Smooth muscle cell (in vitro differentiated cells): ENCODE measurements at regions not wholly inside any gene's neighbourhood (a gene's known extent, or its start where the extent isn't known, plus 50 kb on each side); places are given as distances from the start of the nearest gene placed in this dataset.

Experiments used
- DNase-seq: peaks from one replicate; lab custom pipeline; 2025; ENCODE audit not compliant: unreplicated experiment; lab: John Stamatoyannopoulos, UW
- H2AFZ ChIP-seq: fragments of 200-600 bp; sonication (generic); 2 replicates; pipeline ENCODE4 v1.6.0; 2016; ENCODE audit warnings: antibody characterized with exemption, low read depth, mild to moderate bottlenecking
- H3F3A ChIP-seq: fragments of 200-600 bp; sonication (generic); 2 replicates; pipeline ENCODE4 v1.6.0; 2017; ENCODE audit warnings: antibody characterized with exemption, low read depth
- H3K27ac ChIP-seq: fragments of 200-600 bp; sonication (generic); 2 replicates; pipeline ENCODE4 v1.5.1; 2016; ENCODE audit warnings: low read depth, mild to moderate bottlenecking
- H3K27me3 ChIP-seq: fragments of 200-600 bp; sonication (generic); 2 replicates; pipeline ENCODE4 v1.6.1; 2016; ENCODE audit warnings: low read depth, mild to moderate bottlenecking
- H3K36me3 ChIP-seq: fragments of 200-600 bp; sonication (generic); 2 replicates; pipeline ENCODE4 v1.5.1; 2016; ENCODE audit warnings: low read depth
- H3K4me1 ChIP-seq: fragments of 200-600 bp; sonication (generic); 2 replicates; pipeline ENCODE4 v1.5.1; 2016; ENCODE audit warnings: low read depth
- H3K4me2 ChIP-seq: fragments of 200-600 bp; sonication (generic); 2 replicates; pipeline ENCODE4 v1.6.0; 2016; ENCODE audit warnings: mild to moderate bottlenecking
- H3K4me3 ChIP-seq: fragments of 200-600 bp; sonication (generic); 2 replicates; pipeline ENCODE4 v1.5.1; 2016; ENCODE audit warnings: mild to moderate bottlenecking
- H3K79me2 ChIP-seq: fragments of 200-600 bp; sonication (generic); 2 replicates; pipeline ENCODE4 v1.6.0; 2016; ENCODE audit warnings: low read depth, mild to moderate bottlenecking
- H3K9ac ChIP-seq: fragments of 200-600 bp; sonication (generic); 2 replicates; pipeline ENCODE4 v1.6.0; 2016; ENCODE audit warnings: low read depth
- H3K9me3 ChIP-seq: fragments of 200-600 bp; sonication (generic); replicated peaks from 2 replicates; pipeline ENCODE4 v1.5.1; 2016; ENCODE audit warnings: low read depth
- H4K20me1 ChIP-seq: fragments of 200-600 bp; sonication (generic); 2 replicates; pipeline ENCODE4 v1.6.0; 2016; ENCODE audit warnings: low read depth
- WGBS: methylation state at CpG from one replicate; pipeline ENCODE4 v1.1.7; 2016; ENCODE audit warnings: low lambda C conversion rate; 5-methylcytosine and 5-hydroxymethylcytosine counted together
- TF ChIP-seq, protein P1 (sequence below): fragments of 200-600 bp; sonication (generic); IDR thresholded peaks from 2 replicates; pipeline ENCODE4 v1.5.1; 2017; ENCODE audit warnings: borderline replicate concordance, mild to moderate bottlenecking, antibody characterized with exemption; ENCODE audit not compliant: insufficient read depth, poor library complexity, severe bottlenecking

DNA sequence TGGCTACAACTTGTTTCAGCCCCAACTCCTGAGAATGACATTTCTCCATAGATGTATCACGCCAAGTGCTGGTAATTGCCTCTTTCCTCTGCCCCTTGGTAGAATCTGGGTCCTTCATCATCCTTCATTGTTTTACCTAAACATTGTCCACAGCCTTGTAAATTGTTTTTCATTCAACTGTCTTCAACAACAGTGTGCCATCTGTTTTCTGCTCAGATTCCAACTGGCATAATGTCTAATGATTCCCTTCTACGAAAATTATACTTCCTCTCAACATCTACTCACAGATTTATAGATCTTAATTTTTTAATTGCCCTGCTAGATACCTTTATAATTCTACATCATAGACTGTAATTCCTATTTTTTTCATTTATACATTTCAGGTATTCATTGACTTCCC, 226.9 kb downstream of the TPRG1 start:
- H2AFZ ChIP-seq = no peak overlapping the region
- no peaks in the 10 kb centered on the region for H3K79me2 ChIP-seq
- H3K9me3 ChIP-seq = no peaks in the 10 kb centered on the region
- H3K9ac ChIP-seq = no peak overlapping the region
- no peak for DNase-seq
- H3F3A ChIP-seq = no peaks in the 10 kb centered on the region
- no peak overlapping the region for H3K4me3 ChIP-seq
- no peaks in the 10 kb centered on the region for H3K4me1 ChIP-seq
- 90% methylated on average over 2 of the region's 2 CpGs for WGBS
- no peaks in the 10 kb centered on the region for H4K20me1 ChIP-seq
- H3K36me3 ChIP-seq = no peaks in the 10 kb centered on the region
- no peaks in the 10 kb centered on the region for H3K27me3 ChIP-seq
- TF ChIP-seq, protein P1, sequence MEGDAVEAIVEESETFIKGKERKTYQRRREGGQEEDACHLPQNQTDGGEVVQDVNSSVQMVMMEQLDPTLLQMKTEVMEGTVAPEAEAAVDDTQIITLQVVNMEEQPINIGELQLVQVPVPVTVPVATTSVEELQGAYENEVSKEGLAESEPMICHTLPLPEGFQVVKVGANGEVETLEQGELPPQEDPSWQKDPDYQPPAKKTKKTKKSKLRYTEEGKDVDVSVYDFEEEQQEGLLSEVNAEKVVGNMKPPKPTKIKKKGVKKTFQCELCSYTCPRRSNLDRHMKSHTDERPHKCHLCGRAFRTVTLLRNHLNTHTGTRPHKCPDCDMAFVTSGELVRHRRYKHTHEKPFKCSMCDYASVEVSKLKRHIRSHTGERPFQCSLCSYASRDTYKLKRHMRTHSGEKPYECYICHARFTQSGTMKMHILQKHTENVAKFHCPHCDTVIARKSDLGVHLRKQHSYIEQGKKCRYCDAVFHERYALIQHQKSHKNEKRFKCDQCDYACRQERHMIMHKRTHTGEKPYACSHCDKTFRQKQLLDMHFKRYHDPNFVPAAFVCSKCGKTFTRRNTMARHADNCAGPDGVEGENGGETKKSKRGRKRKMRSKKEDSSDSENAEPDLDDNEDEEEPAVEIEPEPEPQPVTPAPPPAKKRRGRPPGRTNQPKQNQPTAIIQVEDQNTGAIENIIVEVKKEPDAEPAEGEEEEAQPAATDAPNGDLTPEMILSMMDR = no peak
- H3K4me2 ChIP-seq = no peak overlapping the region
- H3K27ac ChIP-seq = no peak overlapping the region

DNA sequence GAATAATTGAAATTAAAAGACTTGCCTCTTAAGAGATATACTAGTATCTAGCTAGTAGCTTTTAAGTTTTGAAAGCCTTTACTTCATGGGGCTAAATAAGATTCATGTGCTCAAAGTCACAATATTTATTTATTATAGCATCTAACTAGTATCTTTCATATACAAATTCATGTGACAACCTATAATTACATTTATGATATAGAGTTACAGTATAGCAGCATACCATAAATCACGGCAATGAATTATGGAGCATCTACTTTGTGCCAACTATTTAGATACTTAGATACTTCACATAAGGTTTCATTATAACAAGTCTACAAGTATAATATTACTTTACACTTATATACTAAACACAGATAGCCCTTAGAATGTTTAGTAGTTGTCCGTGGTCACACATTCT, 229.4 kb downstream of the TPRG1 start:
- H3F3A ChIP-seq = no peaks in the 10 kb centered on the region
- H3K79me2 ChIP-seq = no peaks in the 10 kb centered on the region
- no peak overlapping the region for H3K4me3 ChIP-seq
- no peaks in the 10 kb centered on the region for H3K36me3 ChIP-seq
- no peak overlapping the region for H3K4me2 ChIP-seq
- WGBS = 98% methylated on average over 2 of the region's 2 CpGs
- no peaks in the 10 kb centered on the region for H3K27me3 ChIP-seq
- H3K4me1 ChIP-seq = no peaks in the 10 kb centered on the region
- DNase-seq = no peak
- H3K27ac ChIP-seq = no peak overlapping the region
- no peaks in the 10 kb centered on the region for H3K9me3 ChIP-seq
- no peak overlapping the region for H3K9ac ChIP-seq
- H2AFZ ChIP-seq = no peak overlapping the region
- H4K20me1 ChIP-seq = no peaks in the 10 kb centered on the region
- TF ChIP-seq, protein P1 = no peak

DNA sequence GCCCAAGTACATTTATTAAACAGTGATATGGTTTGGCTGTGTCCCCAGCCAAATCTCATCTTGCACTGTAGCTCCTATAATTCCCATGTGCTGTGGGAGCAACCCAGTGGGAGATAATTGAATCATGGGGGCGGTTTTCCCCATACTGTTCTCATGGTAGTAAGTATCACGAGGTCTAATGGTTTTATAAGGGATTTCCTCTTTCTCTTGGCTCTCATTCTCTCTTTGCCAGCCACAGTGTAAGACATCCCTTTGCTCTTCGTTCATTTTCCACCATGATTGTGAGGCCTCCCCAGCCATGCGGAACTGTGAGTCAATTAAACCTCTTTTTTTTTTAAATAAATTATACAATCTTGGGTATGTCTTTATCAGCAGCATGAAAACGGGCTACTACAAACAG, 228.0 kb upstream of the TP63 start:
- Histone ChIP-seq H3K4me1 (no peaks in the 10 kb centered on the region), H3K4me3 (no peak overlapping the region), H3K36me3 (no peaks in the 10 kb centered on the region), H3K27ac (no peak overlapping the region), H3K79me2 (no peaks in the 10 kb centered on the region), H3K27me3 (no peaks in the 10 kb centered on the region), H3K9ac (no peak overlapping the region), H3K9me3 (no peaks in the 10 kb centered on the region), H4K20me1 (no peaks in the 10 kb centered on the region), H2AFZ (no peak overlapping the region), H3K4me2 (no peak overlapping the region), H3F3A (no peaks in the 10 kb centered on the region)
- DNase-seq = no peak
- TF ChIP-seq, protein P1 = no peak
- 88% methylated on average over 5 of the region's 5 CpGs for WGBS

DNA sequence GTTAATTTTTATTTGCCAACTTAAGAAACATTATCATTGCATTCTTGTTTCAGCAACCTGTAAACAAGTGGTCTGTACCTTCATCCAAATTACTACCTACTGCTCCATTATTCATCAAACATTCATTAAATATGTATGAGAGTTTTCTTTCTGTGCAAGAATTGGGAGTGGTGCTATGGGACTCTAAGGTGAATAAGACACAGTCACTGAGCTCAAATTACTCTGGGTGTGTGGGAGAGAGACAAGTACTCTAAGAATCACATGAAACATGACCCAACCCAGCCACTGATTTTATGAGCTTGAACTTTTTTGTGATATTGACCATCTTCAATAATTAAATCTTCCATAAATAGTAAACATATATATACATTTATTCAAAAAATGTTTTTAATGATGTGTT, 227.2 kb upstream of the TP63 start:
- Histone ChIP-seq H3K4me2 (no peak overlapping the region), H3K36me3 (no peaks in the 10 kb centered on the region), H2AFZ (no peak overlapping the region), H3K4me3 (no peak overlapping the region), H3K4me1 (no peaks in the 10 kb centered on the region), H3K9me3 (no peaks in the 10 kb centered on the region), H3K27ac (no peak overlapping the region), H3K27me3 (no peaks in the 10 kb centered on the region), H4K20me1 (no peaks in the 10 kb centered on the region), H3F3A (no peaks in the 10 kb centered on the region), H3K79me2 (no peaks in the 10 kb centered on the region), H3K9ac (no peak overlapping the region)
- TF ChIP-seq, protein P1 = no peak
- DNase-seq = no peak
